ENCODE measurements at regions not wholly inside any gene's neighbourhood (a gene's known extent, or its start where the extent isn't known, plus 50 kb on each side); places are given as distances from the start of the nearest gene placed in this dataset.

DNA sequence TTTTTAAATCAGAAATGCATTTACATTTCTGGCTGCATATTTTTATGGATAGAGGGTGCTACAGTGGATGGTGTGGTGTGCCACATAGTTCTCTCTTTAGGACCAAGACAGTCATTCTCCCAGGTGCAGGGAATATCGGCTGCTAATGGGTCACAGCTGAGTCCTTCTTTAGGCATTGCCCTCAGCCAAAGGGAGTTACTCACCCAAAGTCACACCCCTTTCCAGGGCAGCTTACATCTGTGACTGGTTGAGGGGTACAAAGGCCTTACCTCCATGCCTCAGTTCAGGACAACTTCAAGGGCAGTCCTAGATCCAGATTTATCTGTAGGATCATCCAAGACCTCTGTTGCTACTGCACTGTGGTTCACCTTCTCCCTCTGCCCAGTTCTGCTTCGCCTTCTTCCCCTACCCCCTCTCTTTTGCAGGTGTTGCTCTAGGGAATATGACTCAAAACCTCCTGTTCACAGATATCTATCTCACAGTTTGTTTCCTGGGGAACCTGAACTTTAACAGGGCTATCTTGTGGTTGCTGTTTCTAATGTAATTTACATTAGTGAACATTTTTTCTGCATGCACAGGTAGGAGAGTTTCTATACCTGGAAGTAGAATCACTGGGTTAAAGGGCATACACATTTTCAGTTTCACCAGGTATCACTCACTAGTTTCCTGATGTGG is 413.9 kb downstream of the RPS6KC1 start:
- TF ChIP-seq TCF7L2 (IDR thresholded peaks at IDR 0.05; ENCODE audit: low read depth, low read length) (no peak), SIN3A (IDR thresholded peaks at IDR 0.05; ENCODE audit: borderline replicate concordance, insufficient read depth, low read depth, low read length) (no peak), REST (IDR thresholded peaks at IDR 0.05; ENCODE audit: insufficient read depth in 1 of 2, low read depth in 2 of 2, low read length in 1 of 2) (no peak), CTCF (IDR thresholded peaks at IDR 0.05) (no peak), POLR2AphosphoS5 (IDR thresholded peaks at IDR 0.05; ENCODE audit: low read depth, low read length) (no peak)
- ChIA-PET CTCF (no interaction called here), POLR2A (no interaction called here)
- no peaks in the 10 kb centered on the region; the same call in 1 of the 2 replicates for H3K27me3 ChIP-seq (ENCODE audit: control insufficient read depth, insufficient read depth, low read length)
- no peaks in the 10 kb centered on the region for H3K4me1 ChIP-seq (ENCODE audit: control insufficient read depth, insufficient read depth, low read length)
- no peak overlapping the region for H3K4me3 ChIP-seq (ENCODE audit: low read depth in 2 of 2, low read length in 2 of 2)
- BruUV-seq (replicated peaks) = no TSS peak
- intact Hi-C loops (cut with micrococcal nuclease; ENCODE audit: unreplicated experiment) = no loop called here
- ATAC-seq (no peak), DNase-seq (ENCODE audit: low read depth, low spot score) (no peak)
- H3K27ac ChIP-seq (ENCODE audit: low read length) = no peak overlapping the region
- in situ Hi-C loops (cut with HindIII; ENCODE audit: low pct_unique_long_range_greater_than_20kb, low sequenced_read_pairs) = no loop called here
- no peaks in the 10 kb centered on the region for H3K36me3 ChIP-seq (ENCODE audit: control insufficient read depth, insufficient read depth, low read length)
- no peaks in the 10 kb centered on the region for H3K9me3 ChIP-seq (ENCODE audit: control insufficient read depth, insufficient read depth, low read depth, low read length)

- no peak overlapping the region for H3K4me3 ChIP-seq (ENCODE audit: low read depth in 2 of 2, low read length in 2 of 2)
- intact Hi-C loops (cut with micrococcal nuclease; ENCODE audit: unreplicated experiment) (no loop called here), in situ Hi-C loops (cut with HindIII; ENCODE audit: low pct_unique_long_range_greater_than_20kb, low sequenced_read_pairs) (no loop called here)
- H3K27me3 ChIP-seq (ENCODE audit: control insufficient read depth, insufficient read depth, low read length) = no peaks in the 10 kb centered on the region; the same call in 1 of the 2 replicates
- no peaks in the 10 kb centered on the region for H3K4me1 ChIP-seq (ENCODE audit: control insufficient read depth, insufficient read depth, low read length)
- no peak for TF ChIP-seq CTCF (IDR thresholded peaks at IDR 0.05)
- H3K36me3 ChIP-seq (ENCODE audit: control insufficient read depth, insufficient read depth, low read length) = no peaks in the 10 kb centered on the region
- H3K27ac ChIP-seq (ENCODE audit: low read length) = no peak overlapping the region
- H3K9me3 ChIP-seq (ENCODE audit: control insufficient read depth, insufficient read depth, low read depth, low read length) = no peaks in the 10 kb centered on the region
- no TSS peak for BruUV-seq (replicated peaks)
- ChIA-PET CTCF (no interaction called here), POLR2A (no interaction called here)
- ATAC-seq (no peak), DNase-seq (ENCODE audit: low read depth, low spot score) (no peak)
Observed at GRCh38 chr1:213466541-213466940, 415.5 kb downstream of the RPS6KC1 start.

Data from Panc1 (cell line).